ENCODE measurements at regions not wholly inside any gene's neighbourhood (a gene's known extent, or its start where the extent isn't known, plus 50 kb on each side); places are given as distances from the start of the nearest gene placed in this dataset.

- FAIRE-seq (no peak), DNase-seq (no peak)
- H3K27ac ChIP-seq (ENCODE audit: low read depth in 2 of 2, low read length in 2 of 2), result no peak overlapping the region
- no peaks in the 10 kb centered on the region for H3K27me3 ChIP-seq (ENCODE audit: control insufficient read depth, insufficient read depth, low read length)
- intact Hi-C loops (cut with DNase I), result no loop called here
- no peak for TF ChIP-seq CTCF (IDR thresholded peaks at IDR 0.05; ENCODE audit: borderline replicate concordance, extremely low read depth, insufficient read depth)
- no peak overlapping the region for H3K4me3 ChIP-seq (ENCODE audit: low read length in 3 of 3)
- no peak overlapping the region for H3K9ac ChIP-seq (ENCODE audit: low read length in 3 of 3)
- no peaks in the 10 kb centered on the region for H3K36me3 ChIP-seq (ENCODE audit: control insufficient read depth in 2 of 3, insufficient read depth in 3 of 3, low read length in 3 of 3)
- H3K9me3 ChIP-seq (ENCODE audit: control insufficient read depth in 2 of 3, insufficient read depth in 1 of 3, low read length in 3 of 3), result no peaks in the 10 kb centered on the region
- peaks cover 0 to 6% (median 0%) of the 10 kb centered on the region in 3 donors for H3K4me1 ChIP-seq (ENCODE audit: control insufficient read depth in 2 of 3, insufficient read depth in 2 of 3, low read depth in 1 of 3, low read length in 3 of 3)
Observed at GRCh38 chr10:118495499-118495898, 99.9 kb downstream of the PRLHR start.

GRCh38 chr10:118491055-118491454 lies 104.4 kb downstream of the PRLHR start:
- H3K9me3 ChIP-seq (ENCODE audit: control insufficient read depth in 2 of 3, insufficient read depth in 1 of 3, low read length in 3 of 3), result no peaks in the 10 kb centered on the region
- no peak overlapping the region for H3K27ac ChIP-seq (ENCODE audit: low read depth in 2 of 2, low read length in 2 of 2)
- no peaks in the 10 kb centered on the region for H3K27me3 ChIP-seq (ENCODE audit: control insufficient read depth, insufficient read depth, low read length)
- no peak overlapping the region for H3K9ac ChIP-seq (ENCODE audit: low read length in 3 of 3)
- no peak for DNase-seq
- intact Hi-C loops (cut with DNase I), result no loop called here
- H3K4me3 ChIP-seq (ENCODE audit: low read length in 3 of 3), result no peak overlapping the region
- no peak for FAIRE-seq
- peaks cover 0 to under 1% (median 0%) of the 10 kb centered on the region in 3 donors for H3K4me1 ChIP-seq (ENCODE audit: control insufficient read depth in 2 of 3, insufficient read depth in 2 of 3, low read depth in 1 of 3, low read length in 3 of 3)
- no peak for TF ChIP-seq CTCF (IDR thresholded peaks at IDR 0.05; ENCODE audit: borderline replicate concordance, extremely low read depth, insufficient read depth)
- no peaks in the 10 kb centered on the region for H3K36me3 ChIP-seq (ENCODE audit: control insufficient read depth in 2 of 3, insufficient read depth in 3 of 3, low read length in 3 of 3)

DNA sequence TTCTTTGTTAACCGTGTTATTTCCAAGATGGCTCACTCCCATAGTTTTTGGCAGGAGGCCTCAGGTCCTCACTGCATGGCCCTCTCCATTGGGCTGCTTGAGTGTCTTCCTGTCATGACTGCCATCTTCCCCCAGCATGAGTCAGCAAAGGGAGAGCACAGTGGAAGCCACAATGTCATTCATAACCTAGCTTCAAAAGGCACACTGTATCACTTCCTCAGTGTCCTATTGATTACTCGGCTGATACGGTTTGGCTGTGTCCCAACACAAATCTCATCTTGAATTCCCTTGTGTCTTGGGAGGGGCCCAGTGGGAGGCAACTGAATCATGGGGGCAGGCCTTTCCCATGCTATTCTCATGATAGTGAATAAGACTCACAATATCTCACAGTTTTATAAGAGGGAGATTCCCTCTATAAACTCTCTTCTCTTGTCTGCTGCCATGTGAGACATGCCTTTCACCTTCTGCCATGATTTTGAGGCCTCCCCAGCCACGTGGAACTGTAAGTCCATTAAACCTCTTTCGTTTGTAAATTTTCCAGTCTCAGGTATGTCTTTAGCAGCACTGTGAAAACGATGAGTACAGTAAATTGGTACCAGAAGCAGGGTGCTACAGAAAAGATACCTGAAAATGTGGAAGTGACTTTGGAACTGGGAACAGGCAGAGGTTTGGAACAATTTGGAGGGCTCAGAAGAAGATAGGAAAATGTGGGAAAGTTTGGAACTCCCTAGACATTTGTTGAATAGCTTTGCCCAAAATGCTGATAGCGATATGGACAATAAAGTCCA lies 106.5 kb downstream of the PRLHR start:
- DNase-seq (no peak), FAIRE-seq (no peak)
- H3K4me1 ChIP-seq (ENCODE audit: control insufficient read depth in 2 of 3, insufficient read depth in 2 of 3, low read depth in 1 of 3, low read length in 3 of 3), result no peaks in the 10 kb centered on the region

More for the DNA sequence above, 106.5 kb downstream of the PRLHR start:
- Histone ChIP-seq H3K27me3 (ENCODE audit: control insufficient read depth, insufficient read depth, low read length) (no peaks in the 10 kb centered on the region), H3K9me3 (ENCODE audit: control insufficient read depth in 2 of 3, insufficient read depth in 1 of 3, low read length in 3 of 3) (no peaks in the 10 kb centered on the region), H3K36me3 (ENCODE audit: control insufficient read depth in 2 of 3, insufficient read depth in 3 of 3, low read length in 3 of 3) (no peaks in the 10 kb centered on the region), H3K4me3 (ENCODE audit: low read length in 3 of 3) (no peak overlapping the region), H3K27ac (ENCODE audit: low read depth in 2 of 2, low read length in 2 of 2) (no peak overlapping the region), H3K9ac (ENCODE audit: low read length in 3 of 3) (no peak overlapping the region)
- intact Hi-C loops (cut with DNase I), result no loop called here
- no peak for TF ChIP-seq CTCF (IDR thresholded peaks at IDR 0.05; ENCODE audit: borderline replicate concordance, extremely low read depth, insufficient read depth)
